H1 (cell line): ENCODE measurements at regions not wholly inside any gene's neighbourhood (a gene's known extent, or its start where the extent isn't known, plus 50 kb on each side); places are given as distances from the start of the nearest gene placed in this dataset.
"Not testable (repeated sequence)": the region's sequence is repeated elsewhere in the genome, so short reads cannot be mapped to it uniquely, and the experiment has no call there.

Experiments
- CTCF ChIA-PET: fragments of 300-600 bp; sonication (Branson Sonifier 250); formaldehyde crosslinking; loops from one replicate; lab custom pipeline; 2021; ENCODE audit not compliant: partially characterized antibody; lab: Charles Lee
- POLR2A ChIA-PET: fragments of 300-600 bp; sonication (Branson Sonifier 250); formaldehyde crosslinking; loops from one replicate; lab custom pipeline; 2021; ENCODE audit warnings: inconsistent platforms; ENCODE audit not compliant: partially characterized antibody; lab: Charles Lee
- DNase-seq, 2 experiments: peaks; one replicate each; pipeline versions ENCODE4 v3.0.0 to v3.0.0-alpha.2; 2010 to 2022; ENCODE audit warnings: low spot score in 2 of 2, low read depth in 1 of 2, mixed read lengths in 1 of 2
- FAIRE-seq: peaks from 2 replicates; lab custom pipeline; 2011; peaks lifted over from hg19 to GRCh38; lab: Jason Lieb, UNC
- H2AFZ ChIP-seq: 2 replicates; pipeline ENCODE4 v1.8.1; 2012; ENCODE audit warnings: low read length, inconsistent platforms
- H2AK5ac ChIP-seq: 2 replicates; pipeline ENCODE4 v1.6.1; 2013; ENCODE audit warnings: low read depth, low read length
- H2BK120ac ChIP-seq: replicated peaks from 2 replicates; pipeline ENCODE3; 2013; ENCODE audit warnings: low read depth, low read length, inconsistent platforms
- H2BK12ac ChIP-seq: 2 replicates; pipeline ENCODE4 v1.6.1; 2013; ENCODE audit warnings: low read depth, low read length
- H2BK15ac ChIP-seq: 2 replicates; pipeline ENCODE4 v1.6.1; 2013; ENCODE audit warnings: low read length
- H2BK20ac ChIP-seq: 2 replicates; pipeline ENCODE4 v1.6.1; 2013; ENCODE audit warnings: low read length
- H2BK5ac ChIP-seq: 2 replicates; pipeline ENCODE4 v1.6.1; 2013; ENCODE audit warnings: low read depth, low read length
- H3K14ac ChIP-seq: 2 replicates; pipeline ENCODE4 v1.6.1; 2013; ENCODE audit warnings: inconsistent platforms; ENCODE audit not compliant: insufficient read length
- H3K18ac ChIP-seq: 2 replicates; pipeline ENCODE4 v1.6.1; 2013; ENCODE audit warnings: low read length; ENCODE audit errors: extremely low read depth
- H3K23ac ChIP-seq: 2 replicates; pipeline ENCODE4 v1.6.1; 2013; ENCODE audit warnings: inconsistent platforms; ENCODE audit not compliant: insufficient read length
- H3K23me2 ChIP-seq: 2 replicates; pipeline ENCODE4 v1.6.1; 2013; ENCODE audit warnings: low read depth, low read length
- H3K27ac ChIP-seq: 2 replicates; pipeline ENCODE4 v1.6.1; 2011; ENCODE audit warnings: low read depth, low read length, inconsistent platforms
- H3K27me3 ChIP-seq, 4 experiments: replicated peaks in 1 of 4; 1 replicate in 1 of 4; 2 replicates in 3 of 4; pipeline versions ENCODE4 v1.6.1 to v1.8.1; 2011 to 2013; ENCODE audit warnings: low read length in 3 of 4, mild to moderate bottlenecking in 3 of 4, inconsistent platforms in 2 of 4, mixed read lengths in 2 of 4, moderate library complexity in 1 of 4; ENCODE audit not compliant: control insufficient read depth in 3 of 4, insufficient read depth in 3 of 4; ENCODE audit errors: extremely low read depth in 1 of 4
- H3K36me3 ChIP-seq, 4 experiments: 2 replicates each; pipeline versions ENCODE4 v1.6.1 to v1.8.1; 2011 to 2013; ENCODE audit warnings: mild to moderate bottlenecking in 4 of 4, low read length in 3 of 4, moderate library complexity in 2 of 4, control low read depth in 1 of 4, inconsistent platforms in 1 of 4; ENCODE audit not compliant: insufficient read depth in 4 of 4, control insufficient read depth in 2 of 4
- H3K4ac ChIP-seq: replicated peaks from 2 replicates; pipeline ENCODE3; 2013; ENCODE audit warnings: low read length, low read depth, mixed read lengths, inconsistent platforms; ENCODE audit not compliant: insufficient read length
- H3K4me1 ChIP-seq, 4 experiments: replicated peaks in 1 of 4; 1 replicate in 1 of 4; 2 replicates in 3 of 4; pipeline versions ENCODE4 v1.6.1 to v1.8.1; 2011 to 2013; ENCODE audit warnings: low read length in 3 of 4, inconsistent platforms in 2 of 4, mixed read lengths in 1 of 4; ENCODE audit not compliant: insufficient read depth in 4 of 4, control insufficient read depth in 3 of 4
- H3K4me2 ChIP-seq, 2 experiments: 2 replicates each; pipeline versions ENCODE4 v1.6.1 to v1.8.1; 2011 to 2013; ENCODE audit warnings: low read depth in 2 of 2, low read length in 2 of 2, control low read depth in 1 of 2, inconsistent platforms in 1 of 2, mild to moderate bottlenecking in 1 of 2; ENCODE audit not compliant: insufficient read depth in 1 of 2
- H3K4me3 ChIP-seq, 4 experiments: fragments of 200-600, 300-600 bp in 1 of 4; sonication (generic), shearing (Covaris generic), sonication (Bioruptor Twin) in 1 of 4; 2 replicates each; pipeline versions ENCODE4 v1.5.1 to v1.8.1; 2011 to 2016; ENCODE audit warnings: low read length in 4 of 4, low read depth in 3 of 4, control low read depth in 2 of 4, inconsistent platforms in 2 of 4, mild to moderate bottlenecking in 2 of 4, mixed read lengths in 1 of 4, moderate library complexity in 1 of 4; ENCODE audit not compliant: insufficient read depth in 2 of 4; ENCODE audit errors: extremely low read depth in 1 of 4
- H3K56ac ChIP-seq: replicated peaks from 2 replicates; pipeline ENCODE3; 2013; ENCODE audit warnings: low read depth, mild to moderate bottlenecking, mixed read lengths, low read length, inconsistent platforms; ENCODE audit not compliant: insufficient read length
- H3K79me1 ChIP-seq: 2 replicates; pipeline ENCODE4 v1.6.1; 2013; ENCODE audit warnings: low read depth, low read length, control low read depth
- H3K79me2 ChIP-seq, 2 experiments: 2 replicates each; pipeline versions ENCODE4 v1.6.1 to v1.8.1; 2012 to 2013; ENCODE audit warnings: low read length in 2 of 2, mild to moderate bottlenecking in 2 of 2, inconsistent platforms in 1 of 2; ENCODE audit not compliant: insufficient read depth in 2 of 2, control insufficient read depth in 1 of 2
- H3K9ac ChIP-seq, 4 experiments: replicated peaks in 1 of 4; 1 replicate in 1 of 4; 2 replicates in 3 of 4; pipeline versions ENCODE4 v1.6.1 to v1.8.1; 2011 to 2013; ENCODE audit warnings: low read depth in 3 of 4, low read length in 3 of 4, control low read depth in 2 of 4, mild to moderate bottlenecking in 2 of 4, moderate library complexity in 2 of 4, inconsistent platforms in 1 of 4; ENCODE audit errors: extremely low read depth in 1 of 4
- H3K9me3 ChIP-seq, 2 experiments: 2 replicates each; pipeline versions ENCODE4 v1.6.1 to v1.8.1; 2012 to 2013; ENCODE audit warnings: mild to moderate bottlenecking in 2 of 2, moderate library complexity in 2 of 2, control low read depth in 1 of 2, inconsistent platforms in 1 of 2, low read depth in 1 of 2, low read length in 1 of 2, mixed read lengths in 1 of 2; ENCODE audit not compliant: insufficient read depth in 2 of 2
- H4K20me1 ChIP-seq, 2 experiments: replicated peaks in 1 of 2; 2 replicates each; pipeline versions ENCODE3 to v1.8.1; 2011 to 2013; ENCODE audit warnings: inconsistent platforms in 2 of 2, low read length in 2 of 2, mild to moderate bottlenecking in 1 of 2; ENCODE audit not compliant: insufficient read depth in 2 of 2, control insufficient read depth in 1 of 2
- H4K5ac ChIP-seq: 2 replicates; pipeline ENCODE4 v1.6.1; 2013; ENCODE audit warnings: low read length, low read depth, mixed read lengths, inconsistent platforms; ENCODE audit not compliant: insufficient read length
- H4K8ac ChIP-seq: 2 replicates; pipeline ENCODE4 v1.8.0; 2013; ENCODE audit warnings: mild to moderate bottlenecking, moderate library complexity, low read length, inconsistent platforms; ENCODE audit not compliant: insufficient read depth; ENCODE audit errors: extremely low read depth
- H4K91ac ChIP-seq: replicated peaks from 2 replicates; pipeline ENCODE3; 2013; ENCODE audit warnings: low read length, mixed read lengths, inconsistent platforms; ENCODE audit not compliant: insufficient read length
- WGBS, 2 experiments: shearing (Covaris generic) in 1 of 2; methylation state at CpG; one replicate each; pipeline versions ENCODE4 v1.1.6 to v1.1.7; 2013 to 2015; ENCODE audit warnings: low lambda C conversion rate in 2 of 2, mixed read lengths in 2 of 2, inconsistent platforms in 1 of 2, low coverage in 1 of 2, missing lambda C conversion rate in 1 of 2; ENCODE audit not compliant: insufficient replicate concordance in 2 of 2, insufficient coverage in 1 of 2, insufficient read length in 1 of 2; ENCODE audit errors: extremely low coverage in 1 of 2, missing lambda C conversion rate in 1 of 2; 5-methylcytosine and 5-hydroxymethylcytosine counted together

GRCh38 chr21:31819692-31820091 lies 53.1 kb upstream of the HUNK start:
- H2BK120ac ChIP-seq, H3K4me3 ChIP-seq, H3K36me3 ChIP-seq, H2AFZ ChIP-seq, H3K79me1 ChIP-seq, H3K9ac ChIP-seq, FAIRE-seq, H4K8ac ChIP-seq, H3K4ac ChIP-seq, H4K91ac ChIP-seq, H4K5ac ChIP-seq, H3K18ac ChIP-seq, H3K14ac ChIP-seq, H3K79me2 ChIP-seq, H3K4me2 ChIP-seq, H3K4me1 ChIP-seq, H3K23ac ChIP-seq, H2BK12ac ChIP-seq, H2BK20ac ChIP-seq, H2AK5ac ChIP-seq, H3K9me3 ChIP-seq, DNase-seq, H3K27ac ChIP-seq, H3K27me3 ChIP-seq, H3K56ac ChIP-seq, CTCF ChIA-PET, H4K20me1 ChIP-seq, POLR2A ChIA-PET, H3K23me2 ChIP-seq, H2BK15ac ChIP-seq, H2BK5ac ChIP-seq: not testable (repeated sequence)
- WGBS, 2 experiments, result 89% methylated on average over 5 of the region's 6 CpGs; no CpG with 5 or more reads in 1 of the 2 experiments

DNA sequence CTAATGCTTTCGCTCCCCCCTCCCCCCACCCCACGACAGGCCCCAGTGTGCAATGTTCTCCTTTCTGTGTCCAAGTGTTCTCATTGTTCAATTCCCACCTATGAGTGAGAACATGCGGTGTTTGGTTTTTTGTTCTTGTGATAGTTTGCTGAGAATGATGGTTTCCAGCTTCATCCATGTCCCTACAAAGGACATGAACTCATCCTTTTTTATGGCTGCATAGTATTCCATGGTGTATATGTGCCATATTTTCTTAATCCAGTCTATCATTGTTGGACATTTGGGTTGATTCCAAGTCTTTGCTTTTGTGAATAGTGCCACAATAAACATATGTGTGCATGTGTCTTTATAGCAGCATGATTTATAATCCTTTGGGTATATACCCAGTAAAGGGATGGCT lies 58.5 kb upstream of the HUNK start:
- H3K27ac ChIP-seq, H3K18ac ChIP-seq, H2BK120ac ChIP-seq, H2BK12ac ChIP-seq, H3K4me3 ChIP-seq, H3K23ac ChIP-seq, POLR2A ChIA-PET, H3K14ac ChIP-seq, H3K23me2 ChIP-seq, H3K4me2 ChIP-seq, H3K4ac ChIP-seq, H3K36me3 ChIP-seq, H3K9me3 ChIP-seq, H2BK5ac ChIP-seq, H2AFZ ChIP-seq, H3K27me3 ChIP-seq, H2BK20ac ChIP-seq, H4K91ac ChIP-seq, H4K5ac ChIP-seq, H4K20me1 ChIP-seq, H2AK5ac ChIP-seq, FAIRE-seq, H3K4me1 ChIP-seq, H4K8ac ChIP-seq, H3K56ac ChIP-seq, H3K9ac ChIP-seq, DNase-seq, H3K79me2 ChIP-seq, H3K79me1 ChIP-seq, H2BK15ac ChIP-seq: not testable (repeated sequence)
- CTCF ChIA-PET, result interaction anchor here (0.6 kb wide), 1 partner anchor 198 kb away, joined by 4 read pairs; no protein-coding TSS in a partner anchor
- WGBS, 2 experiments, result no CpG with 5 or more reads among the region's 3 CpGs
